ENCODE measurements at regions not wholly inside any gene's neighbourhood (a gene's known extent, or its start where the extent isn't known, plus 50 kb on each side); places are given as distances from the start of the nearest gene placed in this dataset.

GRCh38 chr2:129174143-129174542 is 805.3 kb upstream of the RAB6C start:
- TF ChIP-seq CTCF (IDR thresholded peaks at IDR 0.05) (no peak), POLR2A (IDR thresholded peaks at IDR 0.05) (no peak), POLR2AphosphoS5 (IDR thresholded peaks at IDR 0.05) (no peak)

Data from prostate gland (tissue), 2 donors.